Suprapubic skin (tissue), 4 donors: ENCODE measurements at regions not wholly inside any gene's neighbourhood (a gene's known extent, or its start where the extent isn't known, plus 50 kb on each side); places are given as distances from the start of the nearest gene placed in this dataset.
"Not testable (repeated sequence)": the region's sequence is repeated elsewhere in the genome, so short reads cannot be mapped to it uniquely, and the experiment has no call there.

ENCODE experiments used
- DNase-seq, 2 donors: peaks; one replicate each; pipeline ENCODE4 v3.0.0-alpha.2; 2019; ENCODE audit warnings: low spot score in 2 of 2
- H3K27ac ChIP-seq: fragments of 200-600 bp; sonication (generic); one replicate; pipeline ENCODE4 v1.5.1; 2019
- H3K27me3 ChIP-seq: fragments of 200-600 bp; sonication (generic); one replicate; pipeline ENCODE4 v1.5.1; 2019
- H3K36me3 ChIP-seq: fragments of 200-600 bp; sonication (generic); one replicate; pipeline ENCODE4 v1.5.1; 2019
- H3K4me1 ChIP-seq: fragments of 200-600 bp; sonication (generic); one replicate; pipeline ENCODE4 v1.5.1; 2019
- H3K4me3 ChIP-seq: fragments of 200-600 bp; sonication (generic); one replicate; pipeline ENCODE4 v1.5.1; 2019; ENCODE audit warnings: mild to moderate bottlenecking
- H3K9me3 ChIP-seq: fragments of 200-600 bp; sonication (generic); one replicate; pipeline ENCODE4 v1.5.1; 2019
- EP300 ChIP-seq: sonication (generic); formaldehyde crosslinking; IDR thresholded peaks from one replicate; pipeline ENCODE4 v1.6.1; 2017; ENCODE audit warnings: antibody characterized with exemption
- POLR2A ChIP-seq, 2 donors: fragments of 450-650 bp; IDR thresholded peaks; one replicate each; pipeline ENCODE4 v1.6.1; 2017; ENCODE audit warnings: antibody characterized with exemption in 2 of 2, mild to moderate bottlenecking in 2 of 2, moderate library complexity in 2 of 2
- POLR2AphosphoS5 ChIP-seq, 3 donors: sonication (generic); formaldehyde crosslinking; IDR thresholded peaks; one replicate each; pipeline ENCODE4 v1.6.1; 2017; ENCODE audit warnings: antibody characterized with exemption in 3 of 3
- WGBS: methylation state at CpG from one replicate; pipeline ENCODE4 v1.1.5; 2018; 5-methylcytosine and 5-hydroxymethylcytosine counted together
- TF ChIP-seq, protein P1 (sequence below), 2 donors: fragments of 200-600 bp in 1 of 2; fragments of 450-650 bp in 1 of 2; sonication (generic) in 1 of 2; IDR thresholded peaks; one replicate each; pipeline ENCODE4 v1.5.1; 2016 to 2019; ENCODE audit warnings: antibody characterized with exemption in 2 of 2, mild to moderate bottlenecking in 1 of 2, moderate library complexity in 1 of 2

DNA sequence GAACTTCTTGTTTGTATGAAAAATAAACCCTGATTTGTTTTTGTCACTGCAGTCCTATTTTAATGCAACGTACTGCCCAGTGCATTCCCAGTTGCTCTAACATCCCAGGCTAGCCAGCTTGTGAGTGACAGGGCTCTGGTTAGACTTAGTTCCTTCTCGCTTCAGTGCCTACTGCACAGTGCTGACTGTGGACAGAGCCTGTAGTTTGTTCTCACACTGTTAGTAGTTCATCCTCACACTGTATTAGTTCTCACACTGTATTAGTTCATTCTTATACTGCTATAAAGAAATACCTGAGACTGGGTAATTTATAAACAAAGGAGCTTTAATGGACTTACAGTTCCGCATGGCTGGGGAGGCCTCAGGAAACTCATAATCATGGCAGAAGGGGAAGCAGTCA, 116.6 kb upstream of the SALL1 start:
- no peak for TF ChIP-seq POLR2AphosphoS5 (IDR thresholded peaks at IDR 0.05)
- no peak for TF ChIP-seq POLR2A (IDR thresholded peaks at IDR 0.05)
- no peak for TF ChIP-seq EP300
- TF ChIP-seq, protein P1, sequence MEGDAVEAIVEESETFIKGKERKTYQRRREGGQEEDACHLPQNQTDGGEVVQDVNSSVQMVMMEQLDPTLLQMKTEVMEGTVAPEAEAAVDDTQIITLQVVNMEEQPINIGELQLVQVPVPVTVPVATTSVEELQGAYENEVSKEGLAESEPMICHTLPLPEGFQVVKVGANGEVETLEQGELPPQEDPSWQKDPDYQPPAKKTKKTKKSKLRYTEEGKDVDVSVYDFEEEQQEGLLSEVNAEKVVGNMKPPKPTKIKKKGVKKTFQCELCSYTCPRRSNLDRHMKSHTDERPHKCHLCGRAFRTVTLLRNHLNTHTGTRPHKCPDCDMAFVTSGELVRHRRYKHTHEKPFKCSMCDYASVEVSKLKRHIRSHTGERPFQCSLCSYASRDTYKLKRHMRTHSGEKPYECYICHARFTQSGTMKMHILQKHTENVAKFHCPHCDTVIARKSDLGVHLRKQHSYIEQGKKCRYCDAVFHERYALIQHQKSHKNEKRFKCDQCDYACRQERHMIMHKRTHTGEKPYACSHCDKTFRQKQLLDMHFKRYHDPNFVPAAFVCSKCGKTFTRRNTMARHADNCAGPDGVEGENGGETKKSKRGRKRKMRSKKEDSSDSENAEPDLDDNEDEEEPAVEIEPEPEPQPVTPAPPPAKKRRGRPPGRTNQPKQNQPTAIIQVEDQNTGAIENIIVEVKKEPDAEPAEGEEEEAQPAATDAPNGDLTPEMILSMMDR (IDR thresholded peaks at IDR 0.05): no peak
- 82% methylated on average over 3 of the region's 3 CpGs for WGBS
- Histone ChIP-seq H3K9me3 (no peaks in the 10 kb centered on the region), H3K4me3 (no peak overlapping the region), H3K36me3 (no peaks in the 10 kb centered on the region), H3K4me1 (no peaks in the 10 kb centered on the region), H3K27me3 (no peaks in the 10 kb centered on the region), H3K27ac (no peak overlapping the region)
- no peak for DNase-seq

DNA sequence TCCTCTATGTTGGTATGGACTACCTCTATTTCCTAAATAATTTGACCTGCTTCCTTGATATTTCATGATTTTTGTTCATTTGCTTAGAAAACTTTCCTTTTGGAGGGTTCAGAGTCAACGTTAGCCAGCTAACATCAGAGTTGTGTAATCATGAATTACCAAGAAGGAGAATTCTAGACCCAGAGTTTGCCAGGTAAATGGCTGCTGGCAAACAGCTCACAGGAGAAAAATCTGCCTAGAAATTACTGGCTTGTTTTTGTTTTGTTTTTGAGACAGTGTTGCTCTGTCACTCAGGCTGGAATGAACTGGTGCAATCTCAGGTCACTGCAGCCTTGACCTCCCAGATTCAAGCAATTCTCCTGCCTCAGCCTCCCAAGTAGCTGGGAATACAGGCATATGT, 111.4 kb upstream of the SALL1 start:
- Histone ChIP-seq H3K27me3 (no peaks in the 10 kb centered on the region), H3K4me1 (no peaks in the 10 kb centered on the region), H3K9me3 (no peaks in the 10 kb centered on the region), H3K27ac (no peak overlapping the region), H3K36me3 (no peaks in the 10 kb centered on the region), H3K4me3 (no peak overlapping the region)
- TF ChIP-seq EP300: no peak
- no peak for TF ChIP-seq POLR2A (IDR thresholded peaks at IDR 0.05)
- no peak for TF ChIP-seq POLR2AphosphoS5 (IDR thresholded peaks at IDR 0.05)
- TF ChIP-seq, protein P1 (IDR thresholded peaks at IDR 0.05): no peak
- 89% methylated on average over 1 of the region's 1 CpG for WGBS
- no peak for DNase-seq

DNA sequence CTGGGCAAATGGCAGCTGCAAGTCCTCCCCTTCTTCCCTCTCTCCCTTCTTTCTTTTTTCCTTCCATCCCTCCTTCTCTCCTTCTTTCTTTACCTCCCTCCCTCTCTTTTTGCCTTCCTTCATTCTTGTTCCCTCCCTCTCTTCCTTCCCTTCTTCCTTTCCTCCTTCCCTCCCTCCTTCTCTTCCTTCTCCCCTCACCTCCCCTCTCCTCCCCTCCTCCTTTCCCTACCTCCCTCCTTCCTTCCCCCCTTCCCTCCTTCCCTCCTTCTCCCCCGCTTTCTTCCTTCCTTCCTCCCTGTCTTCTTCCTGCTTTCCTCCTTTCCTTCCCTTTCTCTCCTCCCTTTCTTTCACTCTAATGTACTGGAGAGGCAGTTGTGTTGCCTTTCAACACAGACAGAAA, 110.8 kb upstream of the SALL1 start:
- Histone ChIP-seq H3K9me3 (no peaks in the 10 kb centered on the region), H3K4me1 (no peaks in the 10 kb centered on the region), H3K36me3 (no peaks in the 10 kb centered on the region), H3K27me3 (no peaks in the 10 kb centered on the region), H3K27ac (no peak overlapping the region), H3K4me3 (no peak overlapping the region)
- no peak for TF ChIP-seq EP300
- TF ChIP-seq, protein P1 (IDR thresholded peaks at IDR 0.05): no peak
- TF ChIP-seq POLR2AphosphoS5 (IDR thresholded peaks at IDR 0.05): no peak
- no peak for TF ChIP-seq POLR2A (IDR thresholded peaks at IDR 0.05)
- DNase-seq: no peak
- WGBS: 80% methylated on average over 1 of the region's 1 CpG

DNA sequence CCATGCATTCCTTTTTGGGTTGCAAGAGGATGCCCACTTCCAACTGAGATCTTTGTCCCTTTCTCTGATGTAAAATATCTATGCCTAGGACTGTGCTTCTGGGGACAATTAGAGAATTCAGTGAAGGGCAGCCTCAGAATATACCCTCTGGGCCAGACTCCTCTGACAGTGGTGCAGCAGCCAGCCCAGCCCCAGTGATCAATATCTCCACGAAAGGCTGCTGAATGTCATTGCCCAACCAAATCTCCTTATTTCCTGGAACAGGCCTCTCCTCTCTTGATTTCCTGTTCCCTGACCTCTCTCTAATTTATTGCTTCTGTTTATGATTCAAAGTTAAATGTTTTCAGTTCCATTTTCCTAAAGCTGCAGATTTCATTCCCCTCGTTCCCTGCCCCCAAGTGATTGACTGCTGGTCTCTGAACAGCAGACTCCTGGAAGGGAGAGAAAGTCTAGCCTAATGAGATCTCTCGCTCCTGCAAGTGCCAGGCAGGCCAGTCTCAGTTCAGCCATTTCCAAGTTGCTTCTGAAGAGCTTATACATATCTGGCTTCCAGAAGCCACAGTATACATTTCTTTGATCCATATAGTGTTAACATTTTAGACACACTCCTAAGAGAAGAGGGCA, 104.4 kb upstream of the SALL1 start:
- no peak overlapping the region for H3K27ac ChIP-seq
- no peaks in the 10 kb centered on the region for H3K36me3 ChIP-seq
- no peaks in the 10 kb centered on the region for H3K27me3 ChIP-seq
- 54% methylated on average over 3 of the region's 3 CpGs for WGBS
- H3K9me3 ChIP-seq: no peaks in the 10 kb centered on the region
- no peaks in the 10 kb centered on the region for H3K4me1 ChIP-seq
- DNase-seq: no peak
- no peak overlapping the region for H3K4me3 ChIP-seq
- TF ChIP-seq, protein P1 (IDR thresholded peaks at IDR 0.05): no peak
- TF ChIP-seq EP300 (no peak), POLR2AphosphoS5 (IDR thresholded peaks at IDR 0.05) (no peak), POLR2A (IDR thresholded peaks at IDR 0.05) (no peak)

DNA sequence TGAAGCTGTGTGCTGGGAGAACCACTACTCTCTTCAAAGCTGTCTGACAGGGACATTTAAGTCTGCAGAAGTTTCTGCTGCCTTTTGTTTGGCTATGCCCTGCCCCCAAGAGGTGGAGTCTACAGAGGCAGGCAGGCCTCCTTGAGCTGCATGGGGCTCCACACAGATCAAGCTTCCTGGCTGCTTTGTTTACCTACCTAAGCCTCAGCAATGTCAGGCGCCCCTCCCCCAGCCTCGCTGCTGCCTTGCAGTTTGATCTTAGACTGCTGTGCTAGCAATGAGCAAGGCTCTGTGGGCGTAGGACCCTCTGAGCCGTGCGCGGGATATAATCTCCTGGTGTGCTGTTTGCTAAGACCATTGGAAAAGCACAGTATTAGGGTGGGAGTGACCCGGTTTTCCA, 103.3 kb upstream of the SALL1 start:
- not testable (repeated sequence) for H3K27ac ChIP-seq, DNase-seq, H3K4me3 ChIP-seq, H3K36me3 ChIP-seq, H3K4me1 ChIP-seq, H3K9me3 ChIP-seq, H3K27me3 ChIP-seq
- 94% methylated on average over 6 of the region's 7 CpGs for WGBS

DNA sequence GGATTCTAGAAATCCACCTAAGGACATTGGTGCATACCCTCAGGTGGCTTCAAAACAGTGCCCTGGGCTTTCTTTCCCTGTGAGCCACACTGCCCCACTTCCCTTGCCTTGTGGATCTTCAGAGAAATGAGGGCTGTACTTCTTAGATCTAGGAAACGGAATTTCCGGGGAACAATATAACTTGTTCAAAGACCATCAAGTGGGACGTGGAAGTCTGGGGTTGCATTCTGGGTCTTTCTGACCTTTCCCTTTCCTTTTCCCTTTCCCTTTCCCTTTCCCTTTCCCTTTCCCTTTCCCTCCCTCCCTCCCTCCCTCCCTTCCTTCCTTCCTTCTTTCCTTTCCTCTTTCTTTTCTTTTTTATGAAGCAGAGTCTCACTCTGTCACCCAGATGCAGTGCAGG, 97.1 kb upstream of the SALL1 start:
- 93% methylated on average over 3 of the region's 3 CpGs for WGBS

More for the DNA sequence above, 97.1 kb upstream of the SALL1 start:
- DNase-seq: no peak
- Histone ChIP-seq H3K36me3 (no peaks in the 10 kb centered on the region), H3K4me1 (no peaks in the 10 kb centered on the region), H3K27me3 (peaks cover 7% of the 10 kb centered on the region), H3K4me3 (no peak overlapping the region), H3K27ac (no peak overlapping the region), H3K9me3 (no peaks in the 10 kb centered on the region)
- TF ChIP-seq POLR2A (IDR thresholded peaks at IDR 0.05): no peak
